K562 (cell line): ENCODE measurements at regions not wholly inside any gene's neighbourhood (a gene's known extent, or its start where the extent isn't known, plus 50 kb on each side); places are given as distances from the start of the nearest gene placed in this dataset.

Experiments used
- ATF3 ChIP-seq, 2 experiments: fragments of 450-650 bp in 1 of 2; sonication (generic) in 1 of 2; formaldehyde crosslinking in 1 of 2; IDR thresholded peaks in 1 of 2; conservative IDR thresholded peaks in 1 of 2; 2 replicates each; pipeline versions ENCODE4 v1.6.1 to v1.8.1; 2016 to 2023; ENCODE audit warnings: mild to moderate bottlenecking in 2 of 2, moderate library complexity in 2 of 2, inconsistent platforms in 1 of 2, missing genetic modification reagents in 1 of 2
- CREM ChIP-seq: IDR thresholded peaks from 2 replicates; pipeline ENCODE4 v1.6.1; 2014; ENCODE audit warnings: antibody characterized with exemption, low read depth
- CTCF ChIP-seq, 3 experiments: IDR thresholded peaks in 2 of 3; conservative IDR thresholded peaks in 1 of 3; 2 replicates each; pipeline ENCODE4 v1.5.1; 2011 to 2012; ENCODE audit warnings: low read length in 3 of 3, mild to moderate bottlenecking in 3 of 3, control low read depth in 2 of 3, improper control_type of control experiment in 1 of 3, inconsistent platforms in 1 of 3, low read depth in 1 of 3, mixed read lengths in 1 of 3, moderate library complexity in 1 of 3; ENCODE audit not compliant: insufficient read depth in 2 of 3
- EP300 ChIP-seq: IDR thresholded peaks from 2 replicates; pipeline ENCODE4 v1.6.1; 2012; ENCODE audit warnings: low read length, improper control_type of control experiment
- ETS2 ChIP-seq: IDR thresholded peaks from 2 replicates; pipeline ENCODE4 v1.6.1; 2016; ENCODE audit warnings: borderline replicate concordance, missing genetic modification characterization, mild to moderate bottlenecking, moderate library complexity, missing compliant biosample characterization; ENCODE audit not compliant: poor library complexity, severe bottlenecking
- FOXM1 ChIP-seq, 2 experiments: fragments of 450-650 bp in 1 of 2; sonication (generic) in 1 of 2; formaldehyde crosslinking in 1 of 2; IDR thresholded peaks; 2 replicates each; pipeline versions ENCODE4 v1.6.1 to v1.9.0; 2017 to 2022; ENCODE audit warnings: low read depth in 2 of 2, mild to moderate bottlenecking in 2 of 2, missing genetic modification reagents in 1 of 2, moderate library complexity in 1 of 2
- SRSF9 ChIP-seq: fragments of 200-400 bp; formaldehyde crosslinking; IDR thresholded peaks from 2 replicates; pipeline ENCODE4 v1.6.1; 2017; ENCODE audit warnings: low read depth, low read length, borderline replicate concordance
- TCF3 ChIP-seq: sonication (generic); formaldehyde crosslinking; IDR thresholded peaks from 2 replicates; pipeline ENCODE4 v1.4.0; 2020; ENCODE audit warnings: mild to moderate bottlenecking, missing genetic modification reagents
- U2AF1 ChIP-seq: fragments of 200-400 bp; formaldehyde crosslinking; optimal IDR thresholded peaks from 2 replicates; pipeline ENCODE3; 2017; ENCODE audit warnings: mild to moderate bottlenecking, low read depth, low read length, moderate library complexity
- YY1 ChIP-seq, 3 experiments: IDR thresholded peaks; 2 replicates each; pipeline ENCODE4 v1.6.1; 2011; ENCODE audit warnings: low read length in 2 of 3, mild to moderate bottlenecking in 2 of 3, moderate library complexity in 2 of 3, borderline replicate concordance in 1 of 3, control low read depth in 1 of 3, low read depth in 1 of 3; ENCODE audit not compliant: insufficient read depth in 3 of 3, insufficient replicate concordance in 2 of 3, control insufficient read depth in 1 of 3, insufficient read length in 1 of 3; ENCODE audit errors: extremely low read depth in 1 of 3
- ZNF407 ChIP-seq: fragments of 450-650 bp; IDR thresholded peaks from 2 replicates; pipeline ENCODE4 v1.6.1; 2016; ENCODE audit warnings: low read depth
- ZZZ3 ChIP-seq: fragments of 450-650 bp; IDR thresholded peaks from 2 replicates; pipeline ENCODE4 v1.6.1; 2016; ENCODE audit warnings: antibody characterized with exemption, mild to moderate bottlenecking, moderate library complexity

- no peak for TF ChIP-seq EP300
- no peak for TF ChIP-seq ZNF407
- TF ChIP-seq FOXM1 (IDR thresholded peaks at IDR 0.05; ENCODE audit: low read depth) = no peak
- TF ChIP-seq FOXM1 (CRISPR knock-in tag; IDR thresholded peaks at IDR 0.05; ENCODE audit: low read depth) = no peak
- TF ChIP-seq U2AF1 = no peak
- no peak for TF ChIP-seq ETS2 (tag)
- TF ChIP-seq CTCF (IDR thresholded peaks at IDR 0.05 in 2 of 3, conservative IDR thresholded peaks at IDR 0.05 in 1 of 3; ENCODE audit: insufficient read depth in 2 of 3, low read depth in 1 of 3, low read length in 3 of 3) = no peak
- TF ChIP-seq TCF3 (CRISPR knock-in tag) = no peak
- TF ChIP-seq SRSF9 = no peak
- TF ChIP-seq CREM = no peak
- TF ChIP-seq ATF3 (IDR thresholded peaks at IDR 0.05) = no peak
- TF ChIP-seq ATF3 (CRISPR knock-in tag; conservative IDR thresholded peaks at IDR 0.05) = no peak
- TF ChIP-seq ZZZ3 = no peak
- no peak for TF ChIP-seq YY1 (IDR thresholded peaks at IDR 0.05; ENCODE audit: borderline replicate concordance in 1 of 3, control insufficient read depth in 1 of 3, extremely low read depth in 1 of 3, insufficient read depth in 3 of 3, insufficient read length in 1 of 3, insufficient replicate concordance in 2 of 3, low read depth in 1 of 3, low read length in 2 of 3)
Measured at GRCh38 chr13:72125561-72125960, 258.6 kb upstream of the DACH1 start.
